Thyroid gland (tissue), 4 donors: ENCODE measurements at regions not wholly inside any gene's neighbourhood (a gene's known extent, or its start where the extent isn't known, plus 50 kb on each side); places are given as distances from the start of the nearest gene placed in this dataset.

ENCODE experiments used
- DNase-seq, 2 donors: peaks; one replicate each; pipeline ENCODE4 v3.0.0-alpha.2; 2019
- H3K27ac ChIP-seq, 3 donors: fragments of 200-600 bp; sonication (generic); 1 replicate in 2 of 3; 2 replicates in 1 of 3; pipeline ENCODE4 v1.5.1; 2016 to 2019; ENCODE audit warnings: mild to moderate bottlenecking in 1 of 3, moderate library complexity in 1 of 3
- H3K27me3 ChIP-seq: fragments of 200-600 bp; sonication (generic); one replicate; pipeline ENCODE4 v1.5.1; 2019
- H3K36me3 ChIP-seq, 2 donors: fragments of 200-600 bp; sonication (generic); one replicate each; pipeline ENCODE4 v1.5.1; 2016 to 2019
- H3K4me1 ChIP-seq, 2 donors: fragments of 200-600 bp; sonication (generic); one replicate each; pipeline ENCODE4 v1.5.1; 2017 to 2019
- H3K4me3 ChIP-seq, 3 donors: fragments of 200-600 bp; sonication (generic); replicated peaks in 1 of 3; 1 replicate in 2 of 3; 2 replicates in 1 of 3; pipeline ENCODE4 v1.5.1; 2016; ENCODE audit warnings: mild to moderate bottlenecking in 1 of 3
- H3K9me3 ChIP-seq: fragments of 200-600 bp; sonication (generic); one replicate; pipeline ENCODE4 v1.5.1; 2017
- POLR2A ChIP-seq, 2 donors: fragments of 450-650 bp; IDR thresholded peaks; one replicate each; pipeline ENCODE4 v1.6.1; 2017; ENCODE audit warnings: antibody characterized with exemption in 2 of 2, mild to moderate bottlenecking in 2 of 2, moderate library complexity in 1 of 2
- WGBS, 2 donors: methylation state at CpG; one replicate each; pipeline ENCODE4 v1.1.5; 2017; 5-methylcytosine and 5-hydroxymethylcytosine counted together
- intact Hi-C: fragments of 100-400 bp; cut with DNase I; formaldehyde crosslinking; loops from one replicate; pipeline ENCODE4 v1.15.1; 2023
- TF ChIP-seq, protein P1 (sequence below), 6 experiments: fragments of 200-600 bp in 3 of 6; fragments of 450-650 bp in 3 of 6; sonication (generic) in 3 of 6; IDR thresholded peaks; one replicate each; pipeline ENCODE4 v1.5.1; 2016 to 2019; ENCODE audit warnings: antibody characterized with exemption in 6 of 6, mild to moderate bottlenecking in 2 of 6, inconsistent platforms in 1 of 6, moderate library complexity in 1 of 6

DNA sequence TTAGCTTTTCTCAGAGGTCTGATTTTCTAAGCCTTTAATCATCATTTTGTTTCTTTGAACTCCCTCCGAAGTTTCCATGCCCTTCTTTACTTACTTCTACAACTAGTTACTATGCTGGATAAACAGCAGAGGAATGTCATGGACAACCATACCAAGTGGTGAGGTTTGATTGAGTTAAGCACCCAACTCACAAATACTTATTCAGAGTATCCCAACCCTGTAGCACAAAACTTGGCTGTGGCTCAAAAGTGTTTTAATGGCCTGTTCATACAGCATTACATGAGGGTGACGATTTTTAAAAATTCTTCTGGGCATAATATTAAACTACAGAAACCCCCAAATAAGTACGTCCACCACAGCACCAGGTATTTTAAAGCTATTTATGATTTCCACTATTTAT lies 946.8 kb upstream of the SOX9 start:
- Histone ChIP-seq H3K4me1 (no peaks in the 10 kb centered on the region), H3K4me3 (no peak overlapping the region), H3K27me3 (no peaks in the 10 kb centered on the region), H3K9me3 (no peaks in the 10 kb centered on the region), H3K36me3 (no peaks in the 10 kb centered on the region), H3K27ac (no peak overlapping the region)
- TF ChIP-seq, protein P1, sequence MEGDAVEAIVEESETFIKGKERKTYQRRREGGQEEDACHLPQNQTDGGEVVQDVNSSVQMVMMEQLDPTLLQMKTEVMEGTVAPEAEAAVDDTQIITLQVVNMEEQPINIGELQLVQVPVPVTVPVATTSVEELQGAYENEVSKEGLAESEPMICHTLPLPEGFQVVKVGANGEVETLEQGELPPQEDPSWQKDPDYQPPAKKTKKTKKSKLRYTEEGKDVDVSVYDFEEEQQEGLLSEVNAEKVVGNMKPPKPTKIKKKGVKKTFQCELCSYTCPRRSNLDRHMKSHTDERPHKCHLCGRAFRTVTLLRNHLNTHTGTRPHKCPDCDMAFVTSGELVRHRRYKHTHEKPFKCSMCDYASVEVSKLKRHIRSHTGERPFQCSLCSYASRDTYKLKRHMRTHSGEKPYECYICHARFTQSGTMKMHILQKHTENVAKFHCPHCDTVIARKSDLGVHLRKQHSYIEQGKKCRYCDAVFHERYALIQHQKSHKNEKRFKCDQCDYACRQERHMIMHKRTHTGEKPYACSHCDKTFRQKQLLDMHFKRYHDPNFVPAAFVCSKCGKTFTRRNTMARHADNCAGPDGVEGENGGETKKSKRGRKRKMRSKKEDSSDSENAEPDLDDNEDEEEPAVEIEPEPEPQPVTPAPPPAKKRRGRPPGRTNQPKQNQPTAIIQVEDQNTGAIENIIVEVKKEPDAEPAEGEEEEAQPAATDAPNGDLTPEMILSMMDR (IDR thresholded peaks at IDR 0.05) = no peak
- TF ChIP-seq POLR2A (IDR thresholded peaks at IDR 0.05) = no peak
- intact Hi-C loops = no loop called here
- WGBS, 2 donors = 74 to 75% methylated on average over 3 of the region's 3 CpGs
- DNase-seq = no peak

DNA sequence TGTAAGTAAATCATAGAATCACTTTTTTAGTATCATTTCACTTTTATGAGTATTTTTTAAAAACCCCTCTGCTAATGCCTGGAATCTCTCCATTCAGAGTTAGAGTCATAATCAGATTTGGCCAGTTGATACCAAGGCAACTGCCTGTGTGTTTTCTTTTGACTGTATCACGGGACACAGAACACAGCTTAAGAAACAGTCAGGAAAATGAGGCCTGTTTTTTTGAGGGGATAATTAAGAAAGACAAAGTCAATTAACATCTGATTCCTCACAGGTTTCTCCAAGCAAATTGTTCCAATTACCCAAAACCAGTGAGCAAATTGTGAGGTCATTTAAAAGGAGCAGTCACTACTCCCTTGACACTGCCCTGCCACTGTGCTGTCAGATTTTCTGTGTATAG lies 944.5 kb upstream of the SOX9 start:
- no peak overlapping the region for H3K27ac ChIP-seq
- no peak for DNase-seq
- no peaks in the 10 kb centered on the region for H3K27me3 ChIP-seq
- intact Hi-C loops = no loop called here
- H3K36me3 ChIP-seq = no peaks in the 10 kb centered on the region
- no peak overlapping the region for H3K4me3 ChIP-seq
- H3K9me3 ChIP-seq = no peaks in the 10 kb centered on the region
- WGBS, 2 donors = 49 to 50% methylated on average over 1 of the region's 1 CpG
- TF ChIP-seq, protein P1 (IDR thresholded peaks at IDR 0.05) = no peak
- peaks cover 5 to 10% of the 10 kb centered on the region in 2 donors for H3K4me1 ChIP-seq

DNA sequence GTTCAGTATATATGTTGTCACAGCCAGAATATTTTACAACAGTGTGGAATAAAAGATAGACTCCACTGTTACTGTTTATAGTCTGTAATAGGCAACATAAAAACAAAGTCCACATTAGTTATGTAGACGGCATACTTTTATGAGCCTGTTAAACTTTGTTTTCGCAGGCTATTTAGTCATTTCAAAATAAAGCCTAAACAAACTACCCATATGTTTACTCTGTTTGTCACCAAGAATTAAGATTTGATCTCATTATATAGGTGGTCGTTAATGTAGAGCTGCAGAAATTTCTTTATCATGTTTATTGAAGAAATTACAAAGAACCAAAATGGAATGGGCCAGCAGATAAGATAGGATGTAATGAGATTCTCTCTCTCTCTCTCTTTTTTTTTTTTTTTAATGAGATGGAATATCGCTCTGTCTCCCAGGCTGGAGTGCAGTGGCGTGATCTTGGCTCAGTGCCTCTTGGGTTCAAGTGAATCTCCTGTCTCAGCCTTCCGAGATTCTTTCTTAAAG lies 943.8 kb upstream of the SOX9 start:
- 92 to 93% methylated on average over 6 of the region's 6 CpGs for WGBS, 2 donors
- no peaks in the 10 kb centered on the region for H3K9me3 ChIP-seq
- no peak overlapping the region for H3K27ac ChIP-seq
- H3K36me3 ChIP-seq = no peaks in the 10 kb centered on the region
- H3K27me3 ChIP-seq = no peaks in the 10 kb centered on the region
- no peak for TF ChIP-seq POLR2A (IDR thresholded peaks at IDR 0.05)
- TF ChIP-seq, protein P1 (IDR thresholded peaks at IDR 0.05) = no peak
- DNase-seq = no peak
- no peak overlapping the region for H3K4me3 ChIP-seq
- intact Hi-C loops = no loop called here
- peaks cover 9 to 12% of the 10 kb centered on the region in 2 donors for H3K4me1 ChIP-seq

DNA sequence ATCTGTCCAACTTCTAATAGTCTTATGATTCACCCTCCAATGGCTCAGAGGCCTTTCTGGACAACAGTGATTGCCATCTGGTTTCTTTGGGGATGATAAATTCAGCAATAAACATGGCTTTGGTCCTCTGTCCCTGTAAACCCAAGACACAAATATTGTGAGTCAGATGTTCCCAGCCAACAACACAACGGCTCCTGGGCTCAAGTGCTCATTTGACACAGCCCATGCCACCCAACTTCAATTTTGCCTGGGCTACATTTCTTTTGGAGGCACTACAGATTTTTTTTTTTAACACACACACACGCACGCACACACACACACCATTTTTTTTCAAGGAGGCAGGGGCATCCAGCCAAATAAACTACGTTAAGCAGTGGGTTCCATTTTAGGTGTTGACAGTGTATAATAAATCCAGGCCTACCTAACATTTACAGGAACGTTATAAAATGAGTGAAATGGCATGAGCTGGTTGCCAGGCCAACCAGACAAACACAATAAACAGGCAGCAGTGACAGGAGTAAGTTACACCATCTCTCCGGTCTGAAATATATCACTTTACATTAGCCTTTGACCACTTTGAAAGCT lies 939.9 kb upstream of the SOX9 start:
- DNase-seq = peak; percentile 3 to 22
- Histone ChIP-seq H3K27ac (no peak overlapping the region), H3K4me3 (no peak overlapping the region), H3K36me3 (no peaks in the 10 kb centered on the region), H3K9me3 (no peaks in the 10 kb centered on the region), H3K27me3 (no peaks in the 10 kb centered on the region), H3K4me1 (peaks cover 14 to 18% of the 10 kb centered on the region in 2 donors)
- no peak for TF ChIP-seq POLR2A (IDR thresholded peaks at IDR 0.05)
- TF ChIP-seq, protein P1 (IDR thresholded peaks at IDR 0.05) = no peak
- 27 to 33% methylated on average over 6 of the region's 6 CpGs for WGBS, 2 donors
- intact Hi-C loops = no loop called here

DNA sequence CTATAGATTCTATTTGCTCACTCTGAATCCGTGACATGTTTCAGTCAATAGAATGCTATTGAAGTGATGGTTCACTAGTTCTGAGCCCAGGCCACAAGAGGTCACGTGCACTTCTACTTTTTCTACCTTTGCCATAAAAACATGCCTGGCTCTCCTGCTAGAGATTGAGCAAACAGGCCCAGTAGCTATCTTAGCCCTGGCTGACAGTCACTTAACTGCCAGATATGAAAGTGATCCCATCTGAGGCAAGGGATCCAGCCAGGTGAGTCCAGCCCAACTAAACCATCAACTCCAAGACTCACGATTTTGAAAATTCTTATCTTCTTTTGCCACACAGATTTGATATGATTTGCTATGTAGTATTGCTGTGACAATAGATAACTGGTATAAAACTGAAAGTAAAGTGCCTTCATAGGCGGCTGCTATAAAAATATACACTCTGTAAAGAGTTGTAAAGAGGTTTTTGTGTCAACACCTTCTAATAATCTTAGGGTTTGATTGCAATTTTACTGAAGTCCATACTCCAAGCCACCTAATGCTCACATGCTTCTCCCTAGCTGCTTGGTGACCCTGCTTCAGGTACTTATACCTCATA lies 937.7 kb upstream of the SOX9 start:
- Histone ChIP-seq H3K4me3 (no peak overlapping the region), H3K9me3 (no peaks in the 10 kb centered on the region), H3K36me3 (no peaks in the 10 kb centered on the region), H3K4me1 (peaks cover 15 to 18% of the 10 kb centered on the region in 2 donors), H3K27me3 (no peaks in the 10 kb centered on the region), H3K27ac (no peak overlapping the region)
- DNase-seq = peak in 1 of 2 donors; percentile 7
- TF ChIP-seq, protein P1 (IDR thresholded peaks at IDR 0.05) = no peak
- no peak for TF ChIP-seq POLR2A (IDR thresholded peaks at IDR 0.05)
- intact Hi-C loops = no loop called here
- WGBS, 2 donors = 46 to 55% methylated on average over 4 of the region's 4 CpGs
